BE2C (cell line): ENCODE measurements at regions not wholly inside any gene's neighbourhood (a gene's known extent, or its start where the extent isn't known, plus 50 kb on each side); places are given as distances from the start of the nearest gene placed in this dataset.

Experiments
- DNase-seq: peaks from one replicate; pipeline ENCODE4 v3.0.0-alpha.2; 2020
- H3K27me3 ChIP-seq: fragments of 250-450 bp; sonication (Bioruptor Pico); 2 replicates; pipeline ENCODE4 v1.5.1; 2020; ENCODE audit warnings: mild to moderate bottlenecking
- H3K36me3 ChIP-seq: fragments of 250-450 bp; sonication (Bioruptor Pico); 2 replicates; pipeline ENCODE4 v1.5.1; 2020; ENCODE audit warnings: mild to moderate bottlenecking
- H3K4me1 ChIP-seq: fragments of 250-450 bp; sonication (Bioruptor Pico); 2 replicates; pipeline ENCODE4 v1.5.1; 2020
- H3K4me3 ChIP-seq: 2 replicates; pipeline ENCODE4 v1.5.1; 2011; ENCODE audit warnings: low read depth, low read length
- H3K9me3 ChIP-seq: fragments of 250-450 bp; sonication (Bioruptor Pico); 2 replicates; pipeline ENCODE4 v1.5.1; 2020
- TF ChIP-seq, protein P1 (sequence below): IDR thresholded peaks from 2 replicates; pipeline ENCODE4 v1.5.1; 2012; ENCODE audit warnings: mild to moderate bottlenecking, low read depth, low read length

DNA sequence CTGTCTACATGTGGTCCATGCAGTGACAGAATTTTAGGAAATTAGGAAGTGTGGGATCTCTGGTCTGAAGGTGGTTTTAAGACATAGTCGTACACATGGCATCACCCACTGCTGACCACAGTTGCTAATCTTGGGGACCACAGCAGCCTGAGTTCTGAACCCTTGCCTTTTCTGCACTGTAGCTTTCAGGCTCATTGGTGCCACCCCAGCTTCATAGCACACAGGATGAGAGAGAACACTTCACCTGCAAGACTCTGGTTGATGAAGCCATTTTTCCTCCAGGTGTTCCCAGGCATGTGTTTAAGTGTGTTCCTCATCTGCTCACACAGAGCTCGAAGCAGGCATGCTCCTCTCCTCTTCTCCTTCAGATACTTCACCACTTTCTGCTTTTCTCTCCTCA, 68.2 kb upstream of the S1PR3 start:
- TF ChIP-seq, protein P1, sequence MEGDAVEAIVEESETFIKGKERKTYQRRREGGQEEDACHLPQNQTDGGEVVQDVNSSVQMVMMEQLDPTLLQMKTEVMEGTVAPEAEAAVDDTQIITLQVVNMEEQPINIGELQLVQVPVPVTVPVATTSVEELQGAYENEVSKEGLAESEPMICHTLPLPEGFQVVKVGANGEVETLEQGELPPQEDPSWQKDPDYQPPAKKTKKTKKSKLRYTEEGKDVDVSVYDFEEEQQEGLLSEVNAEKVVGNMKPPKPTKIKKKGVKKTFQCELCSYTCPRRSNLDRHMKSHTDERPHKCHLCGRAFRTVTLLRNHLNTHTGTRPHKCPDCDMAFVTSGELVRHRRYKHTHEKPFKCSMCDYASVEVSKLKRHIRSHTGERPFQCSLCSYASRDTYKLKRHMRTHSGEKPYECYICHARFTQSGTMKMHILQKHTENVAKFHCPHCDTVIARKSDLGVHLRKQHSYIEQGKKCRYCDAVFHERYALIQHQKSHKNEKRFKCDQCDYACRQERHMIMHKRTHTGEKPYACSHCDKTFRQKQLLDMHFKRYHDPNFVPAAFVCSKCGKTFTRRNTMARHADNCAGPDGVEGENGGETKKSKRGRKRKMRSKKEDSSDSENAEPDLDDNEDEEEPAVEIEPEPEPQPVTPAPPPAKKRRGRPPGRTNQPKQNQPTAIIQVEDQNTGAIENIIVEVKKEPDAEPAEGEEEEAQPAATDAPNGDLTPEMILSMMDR, result no peak
- Histone ChIP-seq H3K27me3 (no peaks in the 10 kb centered on the region), H3K36me3 (no peaks in the 10 kb centered on the region), H3K4me1 (no peaks in the 10 kb centered on the region), H3K9me3 (no peaks in the 10 kb centered on the region), H3K4me3 (no peak overlapping the region)
- no peak for DNase-seq

DNA sequence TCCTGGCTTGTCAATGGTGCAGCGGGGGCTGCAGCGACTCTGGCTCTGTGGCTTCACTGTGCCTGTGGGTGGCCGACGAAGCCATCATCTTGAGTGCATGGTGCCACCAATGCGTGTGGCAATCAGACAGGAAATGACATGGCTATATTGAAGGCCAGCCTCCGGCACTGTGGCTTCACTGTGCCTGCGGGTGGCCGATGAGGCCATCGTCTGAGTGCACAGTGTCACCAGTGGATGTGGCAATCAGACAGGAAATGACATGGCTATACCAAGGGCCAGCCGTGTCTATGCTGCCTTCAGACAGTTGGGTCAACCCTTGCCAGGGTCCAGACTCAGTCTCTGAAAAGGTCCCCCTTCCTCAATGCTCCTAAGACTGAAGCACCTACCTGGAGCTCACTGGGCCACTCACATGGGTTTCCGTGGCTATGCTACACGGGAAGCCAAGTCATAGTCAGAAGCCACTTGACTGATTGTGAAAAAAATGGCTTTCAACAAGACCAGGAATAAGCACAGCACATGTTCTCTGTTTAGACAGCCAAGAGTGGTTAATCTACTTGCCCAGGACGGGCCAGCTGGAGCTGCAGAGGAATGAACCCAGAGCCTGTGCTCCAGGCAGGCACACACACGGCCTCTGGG, 67.5 kb upstream of the S1PR3 start:
- TF ChIP-seq, protein P1, result no peak
- Histone ChIP-seq H3K27me3 (no peaks in the 10 kb centered on the region), H3K9me3 (no peaks in the 10 kb centered on the region), H3K36me3 (no peaks in the 10 kb centered on the region), H3K4me3 (no peak overlapping the region), H3K4me1 (no peaks in the 10 kb centered on the region)
- DNase-seq, result no peak

DNA sequence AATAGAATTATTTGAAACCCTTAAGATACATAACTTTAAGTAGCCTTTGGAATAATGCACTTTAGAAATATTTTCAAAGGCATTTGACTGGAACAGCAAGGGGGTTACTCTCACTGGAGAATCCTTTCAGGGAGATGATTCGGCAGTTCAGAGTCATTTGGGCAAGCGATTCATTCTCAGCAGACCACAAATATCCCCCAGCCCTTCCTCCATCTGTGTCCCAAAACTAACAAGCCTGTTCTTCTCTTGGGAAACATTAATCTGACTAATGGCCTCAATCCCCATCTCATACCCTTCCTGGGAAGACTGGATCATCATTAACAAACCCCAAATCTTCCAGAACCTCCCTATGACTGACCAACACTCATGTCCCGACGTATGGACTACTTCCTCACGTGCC, 65.8 kb upstream of the S1PR3 start:
- Histone ChIP-seq H3K36me3 (no peaks in the 10 kb centered on the region), H3K4me3 (no peak overlapping the region), H3K4me1 (no peaks in the 10 kb centered on the region), H3K27me3 (no peaks in the 10 kb centered on the region), H3K9me3 (no peaks in the 10 kb centered on the region)
- no peak for DNase-seq
- TF ChIP-seq, protein P1, result no peak

DNA sequence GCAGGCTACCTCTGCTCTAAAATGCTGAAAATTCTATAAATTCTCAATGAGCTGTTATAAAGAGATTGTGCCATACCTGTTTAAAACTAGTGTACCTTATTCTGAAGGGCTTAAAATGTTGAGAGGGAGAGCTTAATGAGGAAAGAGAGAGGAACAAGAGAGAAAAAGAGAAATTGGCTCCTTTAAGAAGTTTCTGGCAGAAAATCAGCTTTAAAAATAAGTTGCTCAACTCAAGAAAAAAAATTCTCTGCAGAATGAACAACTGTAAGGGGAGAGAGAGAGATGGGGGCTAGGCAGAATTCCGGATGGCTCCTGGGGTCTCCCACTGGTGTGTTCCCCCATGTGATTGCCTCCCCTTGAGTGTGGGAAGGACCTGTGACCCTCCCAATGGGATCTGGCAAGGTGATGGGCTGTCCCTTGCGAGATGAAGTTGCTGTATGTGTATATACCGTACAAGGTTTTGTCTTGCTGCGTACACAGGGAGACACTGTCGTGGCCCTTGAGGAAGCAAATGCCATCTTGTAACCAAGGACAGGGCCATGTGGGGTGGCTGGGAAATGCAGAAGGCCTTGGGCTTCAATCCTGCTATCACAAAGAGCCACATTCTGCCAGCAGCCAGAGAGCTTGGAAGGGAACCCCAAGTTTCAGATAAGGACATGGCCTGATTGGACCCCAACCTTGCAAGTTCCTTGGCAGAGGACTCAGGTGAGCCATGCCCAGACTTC, 64.3 kb upstream of the S1PR3 start:
- H3K27me3 ChIP-seq, result no peaks in the 10 kb centered on the region
- no peaks in the 10 kb centered on the region for H3K36me3 ChIP-seq
- TF ChIP-seq, protein P1, result no peak
- no peaks in the 10 kb centered on the region for H3K9me3 ChIP-seq
- H3K4me3 ChIP-seq, result no peak overlapping the region
- no peaks in the 10 kb centered on the region for H3K4me1 ChIP-seq
- no peak for DNase-seq

DNA sequence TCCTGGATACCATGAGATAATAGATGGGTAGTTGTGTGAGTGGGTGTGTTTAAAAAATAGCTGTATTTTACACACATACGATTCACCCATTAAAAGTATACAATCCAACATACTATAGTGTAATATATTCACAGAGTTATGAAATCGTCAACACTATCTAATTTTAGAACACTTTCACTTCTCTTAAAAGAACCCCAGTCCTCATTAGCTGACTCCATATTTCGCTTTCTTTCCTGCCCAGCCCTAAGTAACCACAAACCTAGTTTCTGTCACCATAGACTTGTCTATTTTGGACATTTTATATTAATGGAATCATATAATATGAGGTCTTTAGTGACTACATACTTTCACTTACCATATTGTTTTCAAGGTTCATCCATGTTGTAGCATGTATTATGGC, 63.8 kb upstream of the S1PR3 start:
- TF ChIP-seq, protein P1, result no peak
- Histone ChIP-seq H3K4me1 (peaks cover 3% of the 10 kb centered on the region; the same call in 1 of the 2 replicates), H3K36me3 (no peaks in the 10 kb centered on the region), H3K9me3 (no peaks in the 10 kb centered on the region), H3K27me3 (no peaks in the 10 kb centered on the region), H3K4me3 (no peak overlapping the region)
- DNase-seq, result no peak

DNA sequence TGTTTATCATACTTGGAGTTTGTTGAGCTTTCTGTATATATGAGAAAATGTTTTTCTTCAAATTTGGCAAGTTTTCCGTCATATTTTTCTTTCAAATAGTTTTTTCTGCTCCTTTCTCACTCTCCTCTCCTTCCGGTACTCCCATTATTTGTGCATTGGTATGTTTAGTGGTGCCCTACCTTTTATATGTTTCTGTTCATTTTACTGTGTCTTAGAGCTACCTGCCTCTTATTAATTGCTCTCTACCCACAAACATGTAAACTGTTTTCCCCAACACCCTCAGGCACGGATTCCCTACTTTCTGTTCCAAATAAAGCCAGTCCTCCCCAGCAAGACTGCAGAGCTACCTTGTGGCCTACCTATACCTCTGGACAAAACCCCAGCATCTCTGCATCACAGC, 60.6 kb upstream of the S1PR3 start:
- Histone ChIP-seq H3K4me3 (no peak overlapping the region), H3K9me3 (no peaks in the 10 kb centered on the region), H3K4me1 (peaks cover 8% of the 10 kb centered on the region), H3K27me3 (no peaks in the 10 kb centered on the region), H3K36me3 (no peaks in the 10 kb centered on the region)
- TF ChIP-seq, protein P1, result no peak
- DNase-seq, result no peak
